H1 (cell line): ENCODE measurements at regions not wholly inside any gene's neighbourhood (a gene's known extent, or its start where the extent isn't known, plus 50 kb on each side); places are given as distances from the start of the nearest gene placed in this dataset.

ENCODE experiments used
- CTCF ChIA-PET: fragments of 300-600 bp; sonication (Branson Sonifier 250); formaldehyde crosslinking; loops from one replicate; lab custom pipeline; 2021; ENCODE audit not compliant: partially characterized antibody; lab: Charles Lee
- POLR2A ChIA-PET: fragments of 300-600 bp; sonication (Branson Sonifier 250); formaldehyde crosslinking; loops from one replicate; lab custom pipeline; 2021; ENCODE audit warnings: inconsistent platforms; ENCODE audit not compliant: partially characterized antibody; lab: Charles Lee
- DNase-seq, 2 experiments: peaks; one replicate each; pipeline versions ENCODE4 v3.0.0 to v3.0.0-alpha.2; 2010 to 2022; ENCODE audit warnings: low spot score in 2 of 2, low read depth in 1 of 2, mixed read lengths in 1 of 2
- FAIRE-seq: peaks from 2 replicates; lab custom pipeline; 2011; peaks lifted over from hg19 to GRCh38; lab: Jason Lieb, UNC
- H2AFZ ChIP-seq: 2 replicates; pipeline ENCODE4 v1.8.1; 2012; ENCODE audit warnings: low read length, inconsistent platforms
- H2AK5ac ChIP-seq: 2 replicates; pipeline ENCODE4 v1.6.1; 2013; ENCODE audit warnings: low read depth, low read length
- H2BK120ac ChIP-seq: replicated peaks from 2 replicates; pipeline ENCODE3; 2013; ENCODE audit warnings: low read depth, low read length, inconsistent platforms
- H2BK12ac ChIP-seq: 2 replicates; pipeline ENCODE4 v1.6.1; 2013; ENCODE audit warnings: low read depth, low read length
- H2BK15ac ChIP-seq: 2 replicates; pipeline ENCODE4 v1.6.1; 2013; ENCODE audit warnings: low read length
- H2BK20ac ChIP-seq: 2 replicates; pipeline ENCODE4 v1.6.1; 2013; ENCODE audit warnings: low read length
- H2BK5ac ChIP-seq: 2 replicates; pipeline ENCODE4 v1.6.1; 2013; ENCODE audit warnings: low read depth, low read length
- H3K14ac ChIP-seq: 2 replicates; pipeline ENCODE4 v1.6.1; 2013; ENCODE audit warnings: inconsistent platforms; ENCODE audit not compliant: insufficient read length
- H3K18ac ChIP-seq: 2 replicates; pipeline ENCODE4 v1.6.1; 2013; ENCODE audit warnings: low read length; ENCODE audit errors: extremely low read depth
- H3K23ac ChIP-seq: 2 replicates; pipeline ENCODE4 v1.6.1; 2013; ENCODE audit warnings: inconsistent platforms; ENCODE audit not compliant: insufficient read length
- H3K23me2 ChIP-seq: 2 replicates; pipeline ENCODE4 v1.6.1; 2013; ENCODE audit warnings: low read depth, low read length
- H3K27ac ChIP-seq: 2 replicates; pipeline ENCODE4 v1.6.1; 2011; ENCODE audit warnings: low read depth, low read length, inconsistent platforms
- H3K27me3 ChIP-seq, 4 experiments: replicated peaks in 1 of 4; 1 replicate in 1 of 4; 2 replicates in 3 of 4; pipeline versions ENCODE4 v1.6.1 to v1.8.1; 2011 to 2013; ENCODE audit warnings: low read length in 3 of 4, mild to moderate bottlenecking in 3 of 4, inconsistent platforms in 2 of 4, mixed read lengths in 2 of 4, moderate library complexity in 1 of 4; ENCODE audit not compliant: control insufficient read depth in 3 of 4, insufficient read depth in 3 of 4; ENCODE audit errors: extremely low read depth in 1 of 4
- H3K36me3 ChIP-seq, 4 experiments: 2 replicates each; pipeline versions ENCODE4 v1.6.1 to v1.8.1; 2011 to 2013; ENCODE audit warnings: mild to moderate bottlenecking in 4 of 4, low read length in 3 of 4, moderate library complexity in 2 of 4, control low read depth in 1 of 4, inconsistent platforms in 1 of 4; ENCODE audit not compliant: insufficient read depth in 4 of 4, control insufficient read depth in 2 of 4
- H3K4ac ChIP-seq: replicated peaks from 2 replicates; pipeline ENCODE3; 2013; ENCODE audit warnings: low read length, low read depth, mixed read lengths, inconsistent platforms; ENCODE audit not compliant: insufficient read length
- H3K4me1 ChIP-seq, 4 experiments: replicated peaks in 1 of 4; 1 replicate in 1 of 4; 2 replicates in 3 of 4; pipeline versions ENCODE4 v1.6.1 to v1.8.1; 2011 to 2013; ENCODE audit warnings: low read length in 3 of 4, inconsistent platforms in 2 of 4, mixed read lengths in 1 of 4; ENCODE audit not compliant: insufficient read depth in 4 of 4, control insufficient read depth in 3 of 4
- H3K4me2 ChIP-seq, 2 experiments: 2 replicates each; pipeline versions ENCODE4 v1.6.1 to v1.8.1; 2011 to 2013; ENCODE audit warnings: low read depth in 2 of 2, low read length in 2 of 2, control low read depth in 1 of 2, inconsistent platforms in 1 of 2, mild to moderate bottlenecking in 1 of 2; ENCODE audit not compliant: insufficient read depth in 1 of 2
- H3K4me3 ChIP-seq, 4 experiments: fragments of 200-600, 300-600 bp in 1 of 4; sonication (generic), shearing (Covaris generic), sonication (Bioruptor Twin) in 1 of 4; 2 replicates each; pipeline versions ENCODE4 v1.5.1 to v1.8.1; 2011 to 2016; ENCODE audit warnings: low read length in 4 of 4, low read depth in 3 of 4, control low read depth in 2 of 4, inconsistent platforms in 2 of 4, mild to moderate bottlenecking in 2 of 4, mixed read lengths in 1 of 4, moderate library complexity in 1 of 4; ENCODE audit not compliant: insufficient read depth in 2 of 4; ENCODE audit errors: extremely low read depth in 1 of 4
- H3K56ac ChIP-seq: replicated peaks from 2 replicates; pipeline ENCODE3; 2013; ENCODE audit warnings: low read depth, mild to moderate bottlenecking, mixed read lengths, low read length, inconsistent platforms; ENCODE audit not compliant: insufficient read length
- H3K79me1 ChIP-seq: 2 replicates; pipeline ENCODE4 v1.6.1; 2013; ENCODE audit warnings: low read depth, low read length, control low read depth
- H3K79me2 ChIP-seq, 2 experiments: 2 replicates each; pipeline versions ENCODE4 v1.6.1 to v1.8.1; 2012 to 2013; ENCODE audit warnings: low read length in 2 of 2, mild to moderate bottlenecking in 2 of 2, inconsistent platforms in 1 of 2; ENCODE audit not compliant: insufficient read depth in 2 of 2, control insufficient read depth in 1 of 2
- H3K9ac ChIP-seq, 4 experiments: replicated peaks in 1 of 4; 1 replicate in 1 of 4; 2 replicates in 3 of 4; pipeline versions ENCODE4 v1.6.1 to v1.8.1; 2011 to 2013; ENCODE audit warnings: low read depth in 3 of 4, low read length in 3 of 4, control low read depth in 2 of 4, mild to moderate bottlenecking in 2 of 4, moderate library complexity in 2 of 4, inconsistent platforms in 1 of 4; ENCODE audit errors: extremely low read depth in 1 of 4
- H3K9me3 ChIP-seq, 2 experiments: 2 replicates each; pipeline versions ENCODE4 v1.6.1 to v1.8.1; 2012 to 2013; ENCODE audit warnings: mild to moderate bottlenecking in 2 of 2, moderate library complexity in 2 of 2, control low read depth in 1 of 2, inconsistent platforms in 1 of 2, low read depth in 1 of 2, low read length in 1 of 2, mixed read lengths in 1 of 2; ENCODE audit not compliant: insufficient read depth in 2 of 2
- H4K20me1 ChIP-seq, 2 experiments: replicated peaks in 1 of 2; 2 replicates each; pipeline versions ENCODE3 to v1.8.1; 2011 to 2013; ENCODE audit warnings: inconsistent platforms in 2 of 2, low read length in 2 of 2, mild to moderate bottlenecking in 1 of 2; ENCODE audit not compliant: insufficient read depth in 2 of 2, control insufficient read depth in 1 of 2
- H4K5ac ChIP-seq: 2 replicates; pipeline ENCODE4 v1.6.1; 2013; ENCODE audit warnings: low read length, low read depth, mixed read lengths, inconsistent platforms; ENCODE audit not compliant: insufficient read length
- H4K8ac ChIP-seq: 2 replicates; pipeline ENCODE4 v1.8.0; 2013; ENCODE audit warnings: mild to moderate bottlenecking, moderate library complexity, low read length, inconsistent platforms; ENCODE audit not compliant: insufficient read depth; ENCODE audit errors: extremely low read depth
- H4K91ac ChIP-seq: replicated peaks from 2 replicates; pipeline ENCODE3; 2013; ENCODE audit warnings: low read length, mixed read lengths, inconsistent platforms; ENCODE audit not compliant: insufficient read length
- PHF8 ChIP-seq: fragments of 200-600 bp; sonication (generic); conservative IDR thresholded peaks from 2 replicates; pipeline ENCODE4 v1.7.1; 2012; ENCODE audit warnings: low read depth, mild to moderate bottlenecking, inconsistent platforms, low read length, moderate library complexity
- SIN3A ChIP-seq, 2 experiments: IDR thresholded peaks in 1 of 2; conservative IDR thresholded peaks in 1 of 2; 2 replicates each; pipeline ENCODE4 v1.6.1; 2011 to 2012; ENCODE audit warnings: low read length in 2 of 2, improper control_type of control experiment in 1 of 2, low read depth in 1 of 2, mild to moderate bottlenecking in 1 of 2
- SP4 ChIP-seq: IDR thresholded peaks from 2 replicates; pipeline ENCODE4 v1.6.1; 2012; ENCODE audit warnings: low read length, inconsistent platforms
- TAF7 ChIP-seq: optimal IDR thresholded peaks from 2 replicates; pipeline ENCODE3; 2011; ENCODE audit warnings: low read depth, mild to moderate bottlenecking, inconsistent platforms, low read length, moderate library complexity, borderline replicate concordance
- TBP ChIP-seq: IDR thresholded peaks from 2 replicates; pipeline ENCODE4 v1.6.1; 2011; ENCODE audit warnings: low read depth, low read length, improper control_type of control experiment
- TCF12 ChIP-seq: IDR thresholded peaks from 2 replicates; pipeline ENCODE4 v1.6.1; 2011; ENCODE audit warnings: low read depth, mild to moderate bottlenecking, low read length
- WGBS, 2 experiments: shearing (Covaris generic) in 1 of 2; methylation state at CpG; one replicate each; pipeline versions ENCODE4 v1.1.6 to v1.1.7; 2013 to 2015; ENCODE audit warnings: low lambda C conversion rate in 2 of 2, mixed read lengths in 2 of 2, inconsistent platforms in 1 of 2, low coverage in 1 of 2, missing lambda C conversion rate in 1 of 2; ENCODE audit not compliant: insufficient replicate concordance in 2 of 2, insufficient coverage in 1 of 2, insufficient read length in 1 of 2; ENCODE audit errors: extremely low coverage in 1 of 2, missing lambda C conversion rate in 1 of 2; 5-methylcytosine and 5-hydroxymethylcytosine counted together
- TF ChIP-seq, protein P1 (sequence below), 3 experiments: IDR thresholded peaks; 1 replicate in 2 of 3; 2 replicates in 1 of 3; pipeline versions ENCODE4 v1.5.1 to v1.6.1; 2011; ENCODE audit warnings: low read length in 3 of 3, mild to moderate bottlenecking in 3 of 3, inconsistent platforms in 2 of 3, low read depth in 1 of 3, moderate library complexity in 1 of 3; ENCODE audit not compliant: insufficient read depth in 1 of 3; ENCODE audit errors: control extremely low read depth in 1 of 3

DNA sequence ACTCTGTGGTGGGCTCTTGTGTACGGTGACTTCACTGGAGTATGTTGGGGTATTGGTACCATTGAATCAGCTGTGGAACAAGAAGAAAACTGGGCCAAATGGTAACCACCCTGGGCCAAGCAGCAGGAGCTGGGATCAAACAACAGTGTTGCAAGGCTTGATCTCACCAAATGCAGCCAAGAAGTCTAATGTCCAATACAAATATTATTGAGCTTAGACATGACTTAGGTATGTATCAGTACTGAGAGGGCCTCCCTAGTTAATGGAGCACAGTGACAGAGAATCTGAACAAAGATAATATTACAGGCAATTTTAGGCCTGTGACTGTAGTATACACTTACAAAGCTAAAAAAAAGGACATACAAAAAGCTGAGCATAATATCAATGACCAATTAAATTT is 604.8 kb downstream of the PLA2G4A start:
- no peak overlapping the region for H3K27ac ChIP-seq
- H3K27me3 ChIP-seq: no peaks in the 10 kb centered on the region
- no peak overlapping the region for H2BK120ac ChIP-seq
- POLR2A ChIA-PET: no interaction called here
- no peak for DNase-seq
- H2AFZ ChIP-seq: no peak overlapping the region
- no peak for FAIRE-seq
- no peak overlapping the region for H3K18ac ChIP-seq
- WGBS, 2 experiments: 93% methylated on average over 1 of the region's 1 CpG; no CpG with 5 or more reads in 1 of the 2 experiments
- H3K23me2 ChIP-seq: no peaks in the 10 kb centered on the region
- H4K8ac ChIP-seq: no peak overlapping the region
- no peak overlapping the region for H2AK5ac ChIP-seq
- H3K4me1 ChIP-seq: no peaks in the 10 kb centered on the region; a peak in 1 of 7 replicates
- no peak overlapping the region for H3K14ac ChIP-seq
- H3K36me3 ChIP-seq: no peaks in the 10 kb centered on the region
- no peaks in the 10 kb centered on the region for H3K79me2 ChIP-seq
- CTCF ChIA-PET: interaction anchor here (1.0 to 1.6 kb wide), 2 partner anchors 20 to 168 kb away, joined by 4 to 6 read pairs; no protein-coding TSS in a partner anchor
- no peak overlapping the region for H3K4me2 ChIP-seq
- no peak overlapping the region for H2BK20ac ChIP-seq
- H3K9ac ChIP-seq: no peak overlapping the region
- no peaks in the 10 kb centered on the region for H4K20me1 ChIP-seq
- no peak overlapping the region for H3K4ac ChIP-seq
- no peak overlapping the region for H2BK5ac ChIP-seq
- no peaks in the 10 kb centered on the region for H3K9me3 ChIP-seq
- no peak overlapping the region for H3K4me3 ChIP-seq
- H2BK12ac ChIP-seq: no peak overlapping the region
- no peak overlapping the region for H2BK15ac ChIP-seq
- H3K56ac ChIP-seq: no peak overlapping the region
- no peak overlapping the region for H4K5ac ChIP-seq
- no peak overlapping the region for H3K23ac ChIP-seq
- H4K91ac ChIP-seq: no peak overlapping the region
- H3K79me1 ChIP-seq: no peaks in the 10 kb centered on the region
- no peak for TF ChIP-seq TCF12
- TF ChIP-seq, protein P1, sequence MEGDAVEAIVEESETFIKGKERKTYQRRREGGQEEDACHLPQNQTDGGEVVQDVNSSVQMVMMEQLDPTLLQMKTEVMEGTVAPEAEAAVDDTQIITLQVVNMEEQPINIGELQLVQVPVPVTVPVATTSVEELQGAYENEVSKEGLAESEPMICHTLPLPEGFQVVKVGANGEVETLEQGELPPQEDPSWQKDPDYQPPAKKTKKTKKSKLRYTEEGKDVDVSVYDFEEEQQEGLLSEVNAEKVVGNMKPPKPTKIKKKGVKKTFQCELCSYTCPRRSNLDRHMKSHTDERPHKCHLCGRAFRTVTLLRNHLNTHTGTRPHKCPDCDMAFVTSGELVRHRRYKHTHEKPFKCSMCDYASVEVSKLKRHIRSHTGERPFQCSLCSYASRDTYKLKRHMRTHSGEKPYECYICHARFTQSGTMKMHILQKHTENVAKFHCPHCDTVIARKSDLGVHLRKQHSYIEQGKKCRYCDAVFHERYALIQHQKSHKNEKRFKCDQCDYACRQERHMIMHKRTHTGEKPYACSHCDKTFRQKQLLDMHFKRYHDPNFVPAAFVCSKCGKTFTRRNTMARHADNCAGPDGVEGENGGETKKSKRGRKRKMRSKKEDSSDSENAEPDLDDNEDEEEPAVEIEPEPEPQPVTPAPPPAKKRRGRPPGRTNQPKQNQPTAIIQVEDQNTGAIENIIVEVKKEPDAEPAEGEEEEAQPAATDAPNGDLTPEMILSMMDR (IDR thresholded peaks at IDR 0.05; ENCODE audit: control extremely low read depth in 1 of 3, insufficient read depth in 1 of 3, low read depth in 1 of 3, low read length in 3 of 3): no peak
- TF ChIP-seq TAF7: no peak
- no peak for TF ChIP-seq SP4
- TF ChIP-seq TBP: no peak
- TF ChIP-seq SIN3A (conservative IDR thresholded peaks at IDR 0.05 in 1 of 2, IDR thresholded peaks at IDR 0.05 in 1 of 2; ENCODE audit: low read depth in 1 of 2, low read length in 2 of 2): no peak
- no peak for TF ChIP-seq PHF8
